ENCODE measurements at regions not wholly inside any gene's neighbourhood (a gene's known extent, or its start where the extent isn't known, plus 50 kb on each side); places are given as distances from the start of the nearest gene placed in this dataset.

GRCh38 chr12:84036912-84037311 lies 875.7 kb downstream of the SLC6A15 start:
- intact Hi-C loops (cut with micrococcal nuclease), result loop anchor here (5.0 kb wide), 1 partner anchor 1350 kb away; the partner anchor contains the start of gene TMTC2
- no peaks in the 10 kb centered on the region for H3K27me3 Mint-ChIP-seq
- H3K36me3 ChIP-seq (replicated peaks in 1 of 2; ENCODE audit: control extremely low read depth in 1 of 2, control insufficient read depth in 1 of 2, extremely low read depth in 1 of 2, insufficient read depth in 2 of 2, low read length in 1 of 2), result no peaks in the 10 kb centered on the region
- H3K4me3 Mint-ChIP-seq, result no peak overlapping the region
- no peak overlapping the region for H2AFZ ChIP-seq (ENCODE audit: insufficient read depth, low read depth, low read length, poor library complexity, severe bottlenecking)
- H3K4me1 ChIP-seq (ENCODE audit: control insufficient read depth in 2 of 2, insufficient read depth in 2 of 2, low read length in 2 of 2), result no peaks in the 10 kb centered on the region
- H3K4me3 ChIP-seq (ENCODE audit: control extremely low read depth in 1 of 5, extremely low read depth in 1 of 5, insufficient read depth in 1 of 5, low read depth in 2 of 5, low read length in 4 of 5), result no peak overlapping the region
- no peak for TF ChIP-seq EZH2 (IDR thresholded peaks at IDR 0.05; ENCODE audit: borderline replicate concordance, insufficient read depth, low read depth, low read length, poor library complexity, severe bottlenecking)
- H3K79me2 ChIP-seq (ENCODE audit: control insufficient read depth, insufficient read depth, low read length), result no peaks in the 10 kb centered on the region
- no peak overlapping the region for H3K9ac ChIP-seq (ENCODE audit: low read length)
- no peak overlapping the region for H3K27ac Mint-ChIP-seq
- DNase-seq (no peak), ATAC-seq (ENCODE audit: low read depth) (no peak)
- H3K9me3 ChIP-seq (ENCODE audit: control extremely low read depth in 1 of 3, control insufficient read depth in 2 of 3, insufficient read depth in 1 of 3, low read length in 2 of 3), result peaks cover 0 to 16% (median 1%) of the 10 kb centered on the region in 3 donors
- no peaks in the 10 kb centered on the region for H3K4me1 Mint-ChIP-seq
- no peak overlapping the region for H3K4me2 ChIP-seq (replicated peaks; ENCODE audit: low read depth, low read length, poor library complexity, severe bottlenecking)
- no peaks in the 10 kb centered on the region for H4K20me1 ChIP-seq (ENCODE audit: control insufficient read depth, insufficient read depth, low read length, poor library complexity, severe bottlenecking)
- POLR2A ChIA-PET, result no interaction called here
- no peak overlapping the region for H3K27ac ChIP-seq (ENCODE audit: low read length in 2 of 2)
- CTCF ChIA-PET, result no interaction called here
- no peaks in the 10 kb centered on the region for H3K27me3 ChIP-seq (replicated peaks in 1 of 4; ENCODE audit: control extremely low read depth in 1 of 4, control insufficient read depth in 3 of 4, insufficient read depth in 4 of 4, low read length in 3 of 4)
- no CpG with 5 or more reads among the region's 3 CpGs for WGBS (ENCODE audit: insufficient coverage)
- H3K9me3 Mint-ChIP-seq (ENCODE audit: insufficient read depth), result no peaks in the 10 kb centered on the region

GRCh38 chr12:84035766-84036165 lies 876.8 kb downstream of the SLC6A15 start:
- DNase-seq, result no peak
- Histone ChIP-seq H3K79me2 (ENCODE audit: control insufficient read depth, insufficient read depth, low read length) (no peaks in the 10 kb centered on the region), H3K36me3 (replicated peaks in 1 of 2; ENCODE audit: control extremely low read depth in 1 of 2, control insufficient read depth in 1 of 2, extremely low read depth in 1 of 2, insufficient read depth in 2 of 2, low read length in 1 of 2) (no peaks in the 10 kb centered on the region), H3K9ac (ENCODE audit: low read length) (no peak overlapping the region), H3K27me3 (replicated peaks in 1 of 4; ENCODE audit: control extremely low read depth in 1 of 4, control insufficient read depth in 3 of 4, insufficient read depth in 4 of 4, low read length in 3 of 4) (no peaks in the 10 kb centered on the region), H4K20me1 (ENCODE audit: control insufficient read depth, insufficient read depth, low read length, poor library complexity, severe bottlenecking) (no peaks in the 10 kb centered on the region), H3K4me1 (ENCODE audit: control insufficient read depth in 2 of 2, insufficient read depth in 2 of 2, low read length in 2 of 2) (no peaks in the 10 kb centered on the region), H3K4me2 (replicated peaks; ENCODE audit: low read depth, low read length, poor library complexity, severe bottlenecking) (no peak overlapping the region), H3K4me3 (ENCODE audit: control extremely low read depth in 1 of 5, extremely low read depth in 1 of 5, insufficient read depth in 1 of 5, low read depth in 2 of 5, low read length in 4 of 5) (no peak overlapping the region), H3K9me3 (ENCODE audit: control extremely low read depth in 1 of 3, control insufficient read depth in 2 of 3, insufficient read depth in 1 of 3, low read length in 2 of 3) (peaks cover 0 to 16% (median 0%) of the 10 kb centered on the region in 3 donors), H2AFZ (ENCODE audit: insufficient read depth, low read depth, low read length, poor library complexity, severe bottlenecking) (no peak overlapping the region), H3K27ac (ENCODE audit: low read length in 2 of 2) (no peak overlapping the region)
- ChIA-PET CTCF (no interaction called here), POLR2A (no interaction called here)
- no peaks in the 10 kb centered on the region for H3K27me3 Mint-ChIP-seq
- no peak for TF ChIP-seq EZH2 (IDR thresholded peaks at IDR 0.05; ENCODE audit: borderline replicate concordance, insufficient read depth, low read depth, low read length, poor library complexity, severe bottlenecking)
- no peak for TF ChIP-seq CTCF (IDR thresholded peaks at IDR 0.05)
- H3K4me3 Mint-ChIP-seq, result no peak overlapping the region
- no peaks in the 10 kb centered on the region for H3K4me1 Mint-ChIP-seq
- intact Hi-C loops (cut with micrococcal nuclease), result loop anchor here (5.0 kb wide), 1 partner anchor 1348 kb away; the partner anchor contains the start of gene TMTC2
- H3K9me3 Mint-ChIP-seq (ENCODE audit: insufficient read depth), result no peaks in the 10 kb centered on the region
- H3K27ac Mint-ChIP-seq, result no peak overlapping the region
- ATAC-seq (ENCODE audit: low read depth), result no peak
- WGBS (ENCODE audit: insufficient coverage), result no CpG with 5 or more reads among the region's 3 CpGs

Measured in B cell (primary cell).